GM23338 (cell line): ENCODE measurements at regions not wholly inside any gene's neighbourhood (a gene's known extent, or its start where the extent isn't known, plus 50 kb on each side); places are given as distances from the start of the nearest gene placed in this dataset.

ENCODE experiments used
- ATAC-seq: fragments of 200-7000 bp; cut with Tn5 transposase; 3 replicates; pipeline ENCODE4 v1.9.1; 2020
- DNase-seq: peaks from one replicate; pipeline ENCODE4 v3.0.0-alpha.2; 2015; ENCODE audit warnings: low spot score
- H2AFZ ChIP-seq: fragments of 200-600 bp; sonication (generic); 2 replicates; pipeline ENCODE4 v1.8.0; 2016; ENCODE audit warnings: antibody characterized with exemption, mild to moderate bottlenecking, moderate library complexity
- H3F3A ChIP-seq: fragments of 200-600 bp; sonication (generic); replicated peaks from 2 replicates; pipeline ENCODE4 v1.8.0; 2017; ENCODE audit warnings: antibody characterized with exemption, mixed run types, low read depth
- H3K27ac ChIP-seq: fragments of 200-600 bp; sonication (generic); 2 replicates; pipeline ENCODE4 v1.6.1; 2016; ENCODE audit warnings: low read depth
- H3K27me3 ChIP-seq: fragments of 200-600 bp; sonication (generic); 2 replicates; pipeline ENCODE4 v1.8.0; 2016; ENCODE audit warnings: mild to moderate bottlenecking, mixed run types, moderate library complexity; ENCODE audit not compliant: insufficient read depth
- H3K36me3 ChIP-seq: fragments of 200-600 bp; sonication (generic); 2 replicates; pipeline ENCODE4 v1.8.0; 2016; ENCODE audit warnings: mild to moderate bottlenecking; ENCODE audit not compliant: insufficient read depth
- H3K4me1 ChIP-seq: fragments of 200-600 bp; sonication (generic); 2 replicates; pipeline ENCODE4 v1.8.0; 2016; ENCODE audit warnings: mild to moderate bottlenecking, moderate library complexity; ENCODE audit not compliant: insufficient read depth
- H3K4me2 ChIP-seq: fragments of 200-600 bp; sonication (generic); 2 replicates; pipeline ENCODE4 v1.7.1; 2017; ENCODE audit warnings: mixed run types
- H3K4me3 ChIP-seq: fragments of 200-600 bp; sonication (generic); 2 replicates; pipeline ENCODE4 v1.6.1; 2016; ENCODE audit warnings: mixed run types
- H3K79me2 ChIP-seq: fragments of 200-600 bp; sonication (generic); replicated peaks from 2 replicates; pipeline ENCODE4 v1.8.0; 2017; ENCODE audit warnings: mild to moderate bottlenecking; ENCODE audit not compliant: insufficient read depth
- H3K9me2 ChIP-seq: fragments of 200-600 bp; sonication (generic); 2 replicates; pipeline ENCODE4 v1.8.0; 2017; ENCODE audit not compliant: insufficient read depth
- H4K20me1 ChIP-seq: fragments of 200-600 bp; sonication (generic); replicated peaks from 2 replicates; pipeline ENCODE4 v1.8.0; 2017; ENCODE audit warnings: mild to moderate bottlenecking; ENCODE audit not compliant: insufficient read depth
- H3K27ac Mint-ChIP-seq: 2 replicates; pipeline ENCODE4 v1.8.0; 2020; ENCODE audit warnings: inconsistent platforms, mild to moderate bottlenecking, moderate library complexity, mixed read lengths
- H3K27me3 Mint-ChIP-seq: 3 replicates; pipeline ENCODE4 v1.8.0; 2022; ENCODE audit warnings: low read depth, mild to moderate bottlenecking, moderate library complexity, mixed read lengths, inconsistent platforms; ENCODE audit not compliant: insufficient read depth, poor library complexity
- H3K36me3 Mint-ChIP-seq: 3 replicates; pipeline ENCODE4 v1.8.0; 2021; ENCODE audit warnings: low read depth, mild to moderate bottlenecking, inconsistent platforms, moderate library complexity, mixed read lengths
- H3K4me1 Mint-ChIP-seq: 3 replicates; pipeline ENCODE4 v1.8.0; 2020; ENCODE audit warnings: mild to moderate bottlenecking, inconsistent platforms, mixed read lengths
- H3K4me3 Mint-ChIP-seq: 3 replicates; pipeline ENCODE4 v1.8.0; 2021; ENCODE audit warnings: moderate library complexity, mild to moderate bottlenecking, inconsistent platforms, mixed read lengths
- H3K9me3 Mint-ChIP-seq: 3 replicates; pipeline ENCODE4 v1.8.0; 2020; ENCODE audit warnings: moderate library complexity, mild to moderate bottlenecking, inconsistent platforms, mixed read lengths
- CREB1 ChIP-seq: fragments of 250-450 bp; sonication (Bioruptor Pico); IDR thresholded peaks from 2 replicates; pipeline ENCODE4 v1.5.0; 2020; ENCODE audit warnings: low read depth, mild to moderate bottlenecking, moderate library complexity
- EZH2 ChIP-seq: fragments of 200-600 bp; sonication (generic); IDR thresholded peaks from one replicate; pipeline ENCODE4 v1.8.0; 2017; ENCODE audit warnings: antibody characterized with exemption, mild to moderate bottlenecking, low read depth; ENCODE audit not compliant: unreplicated experiment
- JUNB ChIP-seq: IDR thresholded peaks from one replicate; pipeline ENCODE4 v1.6.1; 2016; ENCODE audit warnings: antibody characterized with exemption; ENCODE audit not compliant: unreplicated experiment
- NANOG ChIP-seq: IDR thresholded peaks from 2 replicates; pipeline ENCODE4 v1.6.1; 2016; ENCODE audit warnings: antibody characterized with exemption, borderline replicate concordance
- ZNF114 ChIP-seq: fragments of 250-450 bp; sonication (Bioruptor Pico); IDR thresholded peaks from 2 replicates; pipeline ENCODE4 v1.5.0; 2020; ENCODE audit warnings: mild to moderate bottlenecking, moderate library complexity
- ZNF331 ChIP-seq: fragments of 250-450 bp; sonication (Bioruptor Pico); IDR thresholded peaks from 2 replicates; pipeline ENCODE4 v1.5.0; 2020; ENCODE audit warnings: low read depth, mild to moderate bottlenecking, moderate library complexity
- TF ChIP-seq, protein P1 (sequence below): IDR thresholded peaks from 2 replicates; pipeline ENCODE4 v1.6.1; 2016; ENCODE audit warnings: antibody characterized with exemption
- TF ChIP-seq, protein P2 (sequence below): fragments of 250-450 bp; sonication (Bioruptor Pico); IDR thresholded peaks from 2 replicates; pipeline ENCODE4 v1.5.0; 2020; ENCODE audit warnings: mild to moderate bottlenecking, moderate library complexity
- TF ChIP-seq, protein P3 (sequence below): IDR thresholded peaks from one replicate; pipeline ENCODE4 v1.6.1; 2018; ENCODE audit warnings: antibody characterized with exemption; ENCODE audit not compliant: unreplicated experiment
- TF ChIP-seq, protein P4 (sequence below), 2 experiments: fragments of 200-600 bp in 1 of 2; sonication (generic) in 1 of 2; conservative IDR thresholded peaks; 2 replicates each; pipeline versions ENCODE4 v1.5.1 to v1.6.1; 2016 to 2017; ENCODE audit warnings: antibody characterized with exemption in 2 of 2, low read depth in 2 of 2, mild to moderate bottlenecking in 2 of 2, moderate library complexity in 1 of 2

DNA sequence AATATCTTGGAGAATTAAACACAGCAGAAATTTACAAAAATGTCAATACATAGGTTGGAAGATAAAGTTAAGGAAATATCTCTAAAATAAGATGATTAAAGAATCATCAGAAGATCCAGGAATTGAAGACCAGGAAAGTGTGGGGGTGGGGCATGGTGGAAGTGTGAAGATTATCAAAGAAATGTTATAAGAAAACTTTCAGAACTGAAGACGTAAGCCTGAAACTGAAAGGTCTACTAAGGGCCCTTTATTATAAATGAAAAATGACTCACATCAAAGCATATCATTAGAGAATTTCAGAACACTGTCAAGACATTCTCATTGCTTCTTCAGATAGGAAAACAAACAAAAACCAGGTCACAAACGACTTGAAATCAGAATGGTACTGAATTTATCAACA, 92.4 kb upstream of the DPT start:
- Mint-ChIP-seq H3K27me3 (peaks cover 2% of the 10 kb centered on the region), H3K36me3 (no peaks in the 10 kb centered on the region), H3K27ac (no peak overlapping the region), H3K4me1 (peaks cover 3% of the 10 kb centered on the region; the same call in 1 of the 3 replicates), H3K4me3 (no peak overlapping the region), H3K9me3 (no peaks in the 10 kb centered on the region)
- no peaks in the 10 kb centered on the region for H3K27me3 ChIP-seq
- no peaks in the 10 kb centered on the region for H3K36me3 ChIP-seq
- H4K20me1 ChIP-seq: no peaks in the 10 kb centered on the region
- no peak for ATAC-seq
- H3K79me2 ChIP-seq: no peaks in the 10 kb centered on the region
- no peak overlapping the region for H3K4me3 ChIP-seq
- H2AFZ ChIP-seq: no peak overlapping the region
- TF ChIP-seq NANOG (no peak), CREB1 (CRISPR knock-in tag) (no peak), ZNF331 (CRISPR knock-in tag) (no peak), EZH2 (no peak)
- TF ChIP-seq, protein P1, sequence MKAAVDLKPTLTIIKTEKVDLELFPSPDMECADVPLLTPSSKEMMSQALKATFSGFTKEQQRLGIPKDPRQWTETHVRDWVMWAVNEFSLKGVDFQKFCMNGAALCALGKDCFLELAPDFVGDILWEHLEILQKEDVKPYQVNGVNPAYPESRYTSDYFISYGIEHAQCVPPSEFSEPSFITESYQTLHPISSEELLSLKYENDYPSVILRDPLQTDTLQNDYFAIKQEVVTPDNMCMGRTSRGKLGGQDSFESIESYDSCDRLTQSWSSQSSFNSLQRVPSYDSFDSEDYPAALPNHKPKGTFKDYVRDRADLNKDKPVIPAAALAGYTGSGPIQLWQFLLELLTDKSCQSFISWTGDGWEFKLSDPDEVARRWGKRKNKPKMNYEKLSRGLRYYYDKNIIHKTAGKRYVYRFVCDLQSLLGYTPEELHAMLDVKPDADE: no peak
- no peaks in the 10 kb centered on the region for H3F3A ChIP-seq
- H3K4me2 ChIP-seq: no peak overlapping the region
- no peaks in the 10 kb centered on the region for H3K4me1 ChIP-seq
- DNase-seq: no peak
- no peak overlapping the region for H3K27ac ChIP-seq
- H3K9me2 ChIP-seq: 0 out of 2 replicates have a peak, but pooled peaks cover 3% of the 10 kb centered on the region

DNA sequence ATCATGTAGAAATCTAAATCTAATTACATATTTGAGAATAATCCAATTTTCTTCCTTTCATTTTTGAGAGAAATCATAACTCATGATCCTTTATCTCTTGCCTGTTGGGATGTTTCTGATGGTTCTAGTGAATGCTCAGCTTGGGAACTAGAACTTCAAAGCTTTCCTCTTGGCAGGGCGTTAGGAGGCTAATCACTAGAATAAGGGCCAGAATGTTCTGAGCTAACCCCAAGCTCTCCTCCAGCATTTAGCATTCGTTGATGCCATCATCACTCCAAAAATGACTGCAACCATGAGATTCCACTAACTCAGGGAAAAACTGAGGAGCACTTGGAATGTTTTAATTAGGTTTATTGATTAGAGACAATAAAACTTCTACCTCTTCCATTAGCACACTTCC, 93.9 kb upstream of the DPT start:
- Histone ChIP-seq H3K4me3 (no peak overlapping the region), H3K79me2 (no peaks in the 10 kb centered on the region), H3K4me2 (no peak overlapping the region), H3K27me3 (no peaks in the 10 kb centered on the region), H3K27ac (no peak overlapping the region), H3K36me3 (no peaks in the 10 kb centered on the region), H2AFZ (no peak overlapping the region), H3K4me1 (no peaks in the 10 kb centered on the region), H4K20me1 (no peaks in the 10 kb centered on the region), H3K9me2 (no peaks in the 10 kb centered on the region), H3F3A (no peaks in the 10 kb centered on the region)
- peaks cover 2% of the 10 kb centered on the region for H3K27me3 Mint-ChIP-seq
- DNase-seq (no peak), ATAC-seq (no peak)
- H3K36me3 Mint-ChIP-seq: no peaks in the 10 kb centered on the region
- H3K4me3 Mint-ChIP-seq: no peak overlapping the region
- no peaks in the 10 kb centered on the region for H3K9me3 Mint-ChIP-seq
- peaks cover 3% of the 10 kb centered on the region; the same call in 1 of the 3 replicates for H3K4me1 Mint-ChIP-seq
- H3K27ac Mint-ChIP-seq: no peak overlapping the region
- TF ChIP-seq JUNB (no peak), ZNF114 (no peak), ZNF331 (CRISPR knock-in tag) (no peak), EZH2 (no peak)
- TF ChIP-seq, protein P2, sequence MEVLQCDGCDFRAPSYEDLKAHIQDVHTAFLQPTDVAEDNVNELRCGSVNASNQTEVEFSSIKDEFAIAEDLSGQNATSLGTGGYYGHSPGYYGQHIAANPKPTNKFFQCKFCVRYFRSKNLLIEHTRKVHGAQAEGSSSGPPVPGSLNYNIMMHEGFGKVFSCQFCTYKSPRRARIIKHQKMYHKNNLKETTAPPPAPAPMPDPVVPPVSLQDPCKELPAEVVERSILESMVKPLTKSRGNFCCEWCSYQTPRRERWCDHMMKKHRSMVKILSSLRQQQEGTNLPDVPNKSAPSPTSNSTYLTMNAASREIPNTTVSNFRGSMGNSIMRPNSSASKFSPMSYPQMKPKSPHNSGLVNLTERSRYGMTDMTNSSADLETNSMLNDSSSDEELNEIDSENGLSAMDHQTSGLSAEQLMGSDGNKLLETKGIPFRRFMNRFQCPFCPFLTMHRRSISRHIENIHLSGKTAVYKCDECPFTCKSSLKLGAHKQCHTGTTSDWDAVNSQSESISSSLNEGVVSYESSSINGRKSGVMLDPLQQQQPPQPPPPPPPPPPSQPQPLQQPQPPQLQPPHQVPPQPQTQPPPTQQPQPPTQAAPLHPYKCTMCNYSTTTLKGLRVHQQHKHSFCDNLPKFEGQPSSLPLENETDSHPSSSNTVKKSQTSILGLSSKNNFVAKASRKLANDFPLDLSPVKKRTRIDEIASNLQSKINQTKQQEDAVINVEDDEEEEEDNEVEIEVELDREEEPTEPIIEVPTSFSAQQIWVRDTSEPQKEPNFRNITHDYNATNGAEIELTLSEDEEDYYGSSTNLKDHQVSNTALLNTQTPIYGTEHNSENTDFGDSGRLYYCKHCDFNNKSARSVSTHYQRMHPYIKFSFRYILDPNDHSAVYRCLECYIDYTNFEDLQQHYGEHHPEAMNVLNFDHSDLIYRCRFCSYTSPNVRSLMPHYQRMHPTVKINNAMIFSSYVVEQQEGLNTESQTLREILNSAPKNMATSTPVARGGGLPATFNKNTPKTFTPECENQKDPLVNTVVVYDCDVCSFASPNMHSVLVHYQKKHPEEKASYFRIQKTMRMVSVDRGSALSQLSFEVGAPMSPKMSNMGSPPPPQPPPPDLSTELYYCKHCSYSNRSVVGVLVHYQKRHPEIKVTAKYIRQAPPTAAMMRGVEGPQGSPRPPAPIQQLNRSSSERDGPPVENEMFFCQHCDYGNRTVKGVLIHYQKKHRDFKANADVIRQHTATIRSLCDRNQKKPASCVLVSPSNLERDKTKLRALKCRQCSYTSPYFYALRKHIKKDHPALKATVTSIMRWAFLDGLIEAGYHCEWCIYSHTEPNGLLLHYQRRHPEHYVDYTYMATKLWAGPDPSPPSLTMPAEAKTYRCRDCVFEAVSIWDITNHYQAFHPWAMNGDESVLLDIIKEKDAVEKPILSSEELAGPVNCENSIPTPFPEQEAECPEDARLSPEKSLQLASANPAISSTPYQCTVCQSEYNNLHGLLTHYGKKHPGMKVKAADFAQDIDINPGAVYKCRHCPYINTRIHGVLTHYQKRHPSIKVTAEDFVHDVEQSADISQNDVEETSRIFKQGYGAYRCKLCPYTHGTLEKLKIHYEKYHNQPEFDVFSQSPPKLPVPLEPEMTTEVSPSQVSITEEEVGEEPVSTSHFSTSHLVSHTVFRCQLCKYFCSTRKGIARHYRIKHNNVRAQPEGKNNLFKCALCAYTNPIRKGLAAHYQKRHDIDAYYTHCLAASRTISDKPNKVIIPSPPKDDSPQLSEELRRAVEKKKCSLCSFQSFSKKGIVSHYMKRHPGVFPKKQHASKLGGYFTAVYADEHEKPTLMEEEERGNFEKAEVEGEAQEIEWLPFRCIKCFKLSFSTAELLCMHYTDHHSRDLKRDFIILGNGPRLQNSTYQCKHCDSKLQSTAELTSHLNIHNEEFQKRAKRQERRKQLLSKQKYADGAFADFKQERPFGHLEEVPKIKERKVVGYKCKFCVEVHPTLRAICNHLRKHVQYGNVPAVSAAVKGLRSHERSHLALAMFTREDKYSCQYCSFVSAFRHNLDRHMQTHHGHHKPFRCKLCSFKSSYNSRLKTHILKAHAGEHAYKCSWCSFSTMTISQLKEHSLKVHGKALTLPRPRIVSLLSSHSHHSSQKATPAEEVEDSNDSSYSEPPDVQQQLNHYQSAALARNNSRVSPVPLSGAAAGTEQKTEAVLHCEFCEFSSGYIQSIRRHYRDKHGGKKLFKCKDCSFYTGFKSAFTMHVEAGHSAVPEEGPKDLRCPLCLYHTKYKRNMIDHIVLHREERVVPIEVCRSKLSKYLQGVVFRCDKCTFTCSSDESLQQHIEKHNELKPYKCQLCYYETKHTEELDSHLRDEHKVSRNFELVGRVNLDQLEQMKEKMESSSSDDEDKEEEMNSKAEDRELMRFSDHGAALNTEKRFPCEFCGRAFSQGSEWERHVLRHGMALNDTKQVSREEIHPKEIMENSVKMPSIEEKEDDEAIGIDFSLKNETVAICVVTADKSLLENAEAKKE (CRISPR knock-in tag): no peak
- TF ChIP-seq, protein P3, sequence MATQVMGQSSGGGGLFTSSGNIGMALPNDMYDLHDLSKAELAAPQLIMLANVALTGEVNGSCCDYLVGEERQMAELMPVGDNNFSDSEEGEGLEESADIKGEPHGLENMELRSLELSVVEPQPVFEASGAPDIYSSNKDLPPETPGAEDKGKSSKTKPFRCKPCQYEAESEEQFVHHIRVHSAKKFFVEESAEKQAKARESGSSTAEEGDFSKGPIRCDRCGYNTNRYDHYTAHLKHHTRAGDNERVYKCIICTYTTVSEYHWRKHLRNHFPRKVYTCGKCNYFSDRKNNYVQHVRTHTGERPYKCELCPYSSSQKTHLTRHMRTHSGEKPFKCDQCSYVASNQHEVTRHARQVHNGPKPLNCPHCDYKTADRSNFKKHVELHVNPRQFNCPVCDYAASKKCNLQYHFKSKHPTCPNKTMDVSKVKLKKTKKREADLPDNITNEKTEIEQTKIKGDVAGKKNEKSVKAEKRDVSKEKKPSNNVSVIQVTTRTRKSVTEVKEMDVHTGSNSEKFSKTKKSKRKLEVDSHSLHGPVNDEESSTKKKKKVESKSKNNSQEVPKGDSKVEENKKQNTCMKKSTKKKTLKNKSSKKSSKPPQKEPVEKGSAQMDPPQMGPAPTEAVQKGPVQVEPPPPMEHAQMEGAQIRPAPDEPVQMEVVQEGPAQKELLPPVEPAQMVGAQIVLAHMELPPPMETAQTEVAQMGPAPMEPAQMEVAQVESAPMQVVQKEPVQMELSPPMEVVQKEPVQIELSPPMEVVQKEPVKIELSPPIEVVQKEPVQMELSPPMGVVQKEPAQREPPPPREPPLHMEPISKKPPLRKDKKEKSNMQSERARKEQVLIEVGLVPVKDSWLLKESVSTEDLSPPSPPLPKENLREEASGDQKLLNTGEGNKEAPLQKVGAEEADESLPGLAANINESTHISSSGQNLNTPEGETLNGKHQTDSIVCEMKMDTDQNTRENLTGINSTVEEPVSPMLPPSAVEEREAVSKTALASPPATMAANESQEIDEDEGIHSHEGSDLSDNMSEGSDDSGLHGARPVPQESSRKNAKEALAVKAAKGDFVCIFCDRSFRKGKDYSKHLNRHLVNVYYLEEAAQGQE: no peak
- TF ChIP-seq, protein P4, sequence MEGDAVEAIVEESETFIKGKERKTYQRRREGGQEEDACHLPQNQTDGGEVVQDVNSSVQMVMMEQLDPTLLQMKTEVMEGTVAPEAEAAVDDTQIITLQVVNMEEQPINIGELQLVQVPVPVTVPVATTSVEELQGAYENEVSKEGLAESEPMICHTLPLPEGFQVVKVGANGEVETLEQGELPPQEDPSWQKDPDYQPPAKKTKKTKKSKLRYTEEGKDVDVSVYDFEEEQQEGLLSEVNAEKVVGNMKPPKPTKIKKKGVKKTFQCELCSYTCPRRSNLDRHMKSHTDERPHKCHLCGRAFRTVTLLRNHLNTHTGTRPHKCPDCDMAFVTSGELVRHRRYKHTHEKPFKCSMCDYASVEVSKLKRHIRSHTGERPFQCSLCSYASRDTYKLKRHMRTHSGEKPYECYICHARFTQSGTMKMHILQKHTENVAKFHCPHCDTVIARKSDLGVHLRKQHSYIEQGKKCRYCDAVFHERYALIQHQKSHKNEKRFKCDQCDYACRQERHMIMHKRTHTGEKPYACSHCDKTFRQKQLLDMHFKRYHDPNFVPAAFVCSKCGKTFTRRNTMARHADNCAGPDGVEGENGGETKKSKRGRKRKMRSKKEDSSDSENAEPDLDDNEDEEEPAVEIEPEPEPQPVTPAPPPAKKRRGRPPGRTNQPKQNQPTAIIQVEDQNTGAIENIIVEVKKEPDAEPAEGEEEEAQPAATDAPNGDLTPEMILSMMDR (conservative IDR thresholded peaks at IDR 0.05; ENCODE audit: low read depth in 2 of 2): no peak
